ENCODE measurements at regions not wholly inside any gene's neighbourhood (a gene's known extent, or its start where the extent isn't known, plus 50 kb on each side); places are given as distances from the start of the nearest gene placed in this dataset.

DNA sequence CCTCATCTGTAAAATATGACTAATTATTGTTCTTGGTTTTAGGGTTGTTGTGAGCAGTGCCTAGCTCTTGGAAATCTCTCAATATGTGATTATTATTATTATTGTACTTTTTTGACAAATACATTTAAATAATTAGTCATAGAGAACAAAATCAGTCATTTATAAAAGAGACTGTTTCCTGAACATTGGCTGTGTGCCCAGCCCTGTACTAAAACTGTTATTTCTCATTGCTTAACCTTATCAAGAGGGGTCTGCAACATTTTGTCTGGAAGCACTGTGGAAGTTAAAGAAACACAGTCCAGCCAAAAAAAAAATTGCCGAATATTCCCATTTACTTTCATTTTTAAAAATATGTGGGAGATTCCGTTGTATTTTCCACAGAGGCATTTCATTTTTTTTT, 989.2 kb upstream of the SLIT2 start:
- no peak overlapping the region for H3K27ac ChIP-seq (replicated peaks)
- H3K4me3 ChIP-seq (replicated peaks; ENCODE audit: insufficient read depth, low read length), result no peak overlapping the region
- TF ChIP-seq, protein P1, sequence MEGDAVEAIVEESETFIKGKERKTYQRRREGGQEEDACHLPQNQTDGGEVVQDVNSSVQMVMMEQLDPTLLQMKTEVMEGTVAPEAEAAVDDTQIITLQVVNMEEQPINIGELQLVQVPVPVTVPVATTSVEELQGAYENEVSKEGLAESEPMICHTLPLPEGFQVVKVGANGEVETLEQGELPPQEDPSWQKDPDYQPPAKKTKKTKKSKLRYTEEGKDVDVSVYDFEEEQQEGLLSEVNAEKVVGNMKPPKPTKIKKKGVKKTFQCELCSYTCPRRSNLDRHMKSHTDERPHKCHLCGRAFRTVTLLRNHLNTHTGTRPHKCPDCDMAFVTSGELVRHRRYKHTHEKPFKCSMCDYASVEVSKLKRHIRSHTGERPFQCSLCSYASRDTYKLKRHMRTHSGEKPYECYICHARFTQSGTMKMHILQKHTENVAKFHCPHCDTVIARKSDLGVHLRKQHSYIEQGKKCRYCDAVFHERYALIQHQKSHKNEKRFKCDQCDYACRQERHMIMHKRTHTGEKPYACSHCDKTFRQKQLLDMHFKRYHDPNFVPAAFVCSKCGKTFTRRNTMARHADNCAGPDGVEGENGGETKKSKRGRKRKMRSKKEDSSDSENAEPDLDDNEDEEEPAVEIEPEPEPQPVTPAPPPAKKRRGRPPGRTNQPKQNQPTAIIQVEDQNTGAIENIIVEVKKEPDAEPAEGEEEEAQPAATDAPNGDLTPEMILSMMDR (IDR thresholded peaks at IDR 0.05; ENCODE audit: insufficient read depth, low read length), result no peak
- TF ChIP-seq SPI1 (IDR thresholded peaks at IDR 0.05; ENCODE audit: borderline replicate concordance, low read depth), result no peak
- TF ChIP-seq, protein P2, sequence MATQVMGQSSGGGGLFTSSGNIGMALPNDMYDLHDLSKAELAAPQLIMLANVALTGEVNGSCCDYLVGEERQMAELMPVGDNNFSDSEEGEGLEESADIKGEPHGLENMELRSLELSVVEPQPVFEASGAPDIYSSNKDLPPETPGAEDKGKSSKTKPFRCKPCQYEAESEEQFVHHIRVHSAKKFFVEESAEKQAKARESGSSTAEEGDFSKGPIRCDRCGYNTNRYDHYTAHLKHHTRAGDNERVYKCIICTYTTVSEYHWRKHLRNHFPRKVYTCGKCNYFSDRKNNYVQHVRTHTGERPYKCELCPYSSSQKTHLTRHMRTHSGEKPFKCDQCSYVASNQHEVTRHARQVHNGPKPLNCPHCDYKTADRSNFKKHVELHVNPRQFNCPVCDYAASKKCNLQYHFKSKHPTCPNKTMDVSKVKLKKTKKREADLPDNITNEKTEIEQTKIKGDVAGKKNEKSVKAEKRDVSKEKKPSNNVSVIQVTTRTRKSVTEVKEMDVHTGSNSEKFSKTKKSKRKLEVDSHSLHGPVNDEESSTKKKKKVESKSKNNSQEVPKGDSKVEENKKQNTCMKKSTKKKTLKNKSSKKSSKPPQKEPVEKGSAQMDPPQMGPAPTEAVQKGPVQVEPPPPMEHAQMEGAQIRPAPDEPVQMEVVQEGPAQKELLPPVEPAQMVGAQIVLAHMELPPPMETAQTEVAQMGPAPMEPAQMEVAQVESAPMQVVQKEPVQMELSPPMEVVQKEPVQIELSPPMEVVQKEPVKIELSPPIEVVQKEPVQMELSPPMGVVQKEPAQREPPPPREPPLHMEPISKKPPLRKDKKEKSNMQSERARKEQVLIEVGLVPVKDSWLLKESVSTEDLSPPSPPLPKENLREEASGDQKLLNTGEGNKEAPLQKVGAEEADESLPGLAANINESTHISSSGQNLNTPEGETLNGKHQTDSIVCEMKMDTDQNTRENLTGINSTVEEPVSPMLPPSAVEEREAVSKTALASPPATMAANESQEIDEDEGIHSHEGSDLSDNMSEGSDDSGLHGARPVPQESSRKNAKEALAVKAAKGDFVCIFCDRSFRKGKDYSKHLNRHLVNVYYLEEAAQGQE (IDR thresholded peaks at IDR 0.05; ENCODE audit: insufficient replicate concordance, low read depth), result no peak
- no peak for TF ChIP-seq POLR2AphosphoS5 (IDR thresholded peaks at IDR 0.05; ENCODE audit: low read depth)
- TF ChIP-seq GABPA (IDR thresholded peaks at IDR 0.05; ENCODE audit: low read depth), result no peak
- DNase-seq (ENCODE audit: low read depth in 1 of 2, low spot score in 1 of 2), result no peak
- no peaks in the 10 kb centered on the region for H3K27me3 ChIP-seq (ENCODE audit: insufficient read depth, poor library complexity, severe bottlenecking)

DNA sequence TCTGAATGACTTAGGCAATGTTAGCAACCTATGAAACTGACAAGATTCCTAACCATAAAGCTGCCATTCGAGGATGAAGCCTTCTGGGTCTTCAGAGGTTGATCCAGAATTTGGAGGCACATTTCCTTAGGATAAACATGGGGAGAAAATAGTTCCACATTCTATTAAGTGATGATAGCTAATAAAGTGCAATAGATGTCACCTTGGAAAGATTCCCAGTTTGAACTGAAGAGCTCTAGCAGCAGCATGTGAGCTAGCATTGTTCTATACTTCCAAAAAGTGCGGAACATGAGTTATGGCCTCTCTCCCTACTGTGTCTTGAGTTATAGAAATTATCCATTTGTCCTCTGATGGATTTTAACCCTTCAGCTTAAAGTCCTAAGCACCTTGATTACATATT, 991.4 kb upstream of the SLIT2 start:
- Histone ChIP-seq H3K4me3 (replicated peaks; ENCODE audit: insufficient read depth, low read length) (no peak overlapping the region), H3K27ac (replicated peaks) (no peak overlapping the region), H3K27me3 (ENCODE audit: insufficient read depth, poor library complexity, severe bottlenecking) (no peaks in the 10 kb centered on the region)
- TF ChIP-seq SPI1 (IDR thresholded peaks at IDR 0.05; ENCODE audit: borderline replicate concordance, low read depth), result no peak
- TF ChIP-seq, protein P2 (IDR thresholded peaks at IDR 0.05; ENCODE audit: insufficient replicate concordance, low read depth), result no peak
- TF ChIP-seq GABPA (IDR thresholded peaks at IDR 0.05; ENCODE audit: low read depth), result no peak
- TF ChIP-seq, protein P1 (IDR thresholded peaks at IDR 0.05; ENCODE audit: insufficient read depth, low read length), result no peak
- TF ChIP-seq POLR2AphosphoS5 (IDR thresholded peaks at IDR 0.05; ENCODE audit: low read depth), result no peak
- no peak for DNase-seq (ENCODE audit: low read depth in 1 of 2, low spot score in 1 of 2)

DNA sequence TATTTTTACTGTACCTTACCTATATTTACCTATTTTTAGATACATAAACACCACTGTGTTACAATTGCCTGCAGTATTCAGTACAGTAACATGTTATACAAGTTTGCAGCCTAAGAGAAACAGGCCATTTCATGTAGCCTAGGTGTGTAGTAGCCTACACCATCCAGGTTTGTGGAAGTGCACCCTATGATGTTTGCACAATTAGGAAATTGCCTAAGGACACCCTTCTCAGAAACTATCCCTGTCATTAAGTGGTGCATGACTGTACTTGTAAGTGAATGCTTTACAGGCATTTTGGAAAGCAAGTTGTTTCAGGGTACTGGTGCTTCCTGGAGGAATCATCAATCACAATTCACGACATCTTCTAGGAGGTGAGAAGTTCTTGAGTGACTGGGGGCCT, 991.8 kb upstream of the SLIT2 start:
- Histone ChIP-seq H3K4me3 (replicated peaks; ENCODE audit: insufficient read depth, low read length) (no peak overlapping the region), H3K27ac (replicated peaks) (no peak overlapping the region), H3K27me3 (ENCODE audit: insufficient read depth, poor library complexity, severe bottlenecking) (no peaks in the 10 kb centered on the region)
- TF ChIP-seq, protein P1 (IDR thresholded peaks at IDR 0.05; ENCODE audit: insufficient read depth, low read length), result no peak
- TF ChIP-seq SPI1 (IDR thresholded peaks at IDR 0.05; ENCODE audit: borderline replicate concordance, low read depth), result no peak
- TF ChIP-seq, protein P2 (IDR thresholded peaks at IDR 0.05; ENCODE audit: insufficient replicate concordance, low read depth), result no peak
- no peak for TF ChIP-seq GABPA (IDR thresholded peaks at IDR 0.05; ENCODE audit: low read depth)
- TF ChIP-seq POLR2AphosphoS5 (IDR thresholded peaks at IDR 0.05; ENCODE audit: low read depth), result no peak
- no peak for DNase-seq (ENCODE audit: low read depth in 1 of 2, low spot score in 1 of 2)

All from HL-60 (cell line).